ENCODE measurements at regions not wholly inside any gene's neighbourhood (a gene's known extent, or its start where the extent isn't known, plus 50 kb on each side); places are given as distances from the start of the nearest gene placed in this dataset.
A peak's percentile ranks its signal among the peaks of the same experiment; 100 is the strongest.

GRCh38 chr16:73215678-73216377, 167.9 kb upstream of the ZFHX3 start:
- intact Hi-C loops (cut with DNase I), result no loop called here
- DNase-seq, result no peak

DNA sequence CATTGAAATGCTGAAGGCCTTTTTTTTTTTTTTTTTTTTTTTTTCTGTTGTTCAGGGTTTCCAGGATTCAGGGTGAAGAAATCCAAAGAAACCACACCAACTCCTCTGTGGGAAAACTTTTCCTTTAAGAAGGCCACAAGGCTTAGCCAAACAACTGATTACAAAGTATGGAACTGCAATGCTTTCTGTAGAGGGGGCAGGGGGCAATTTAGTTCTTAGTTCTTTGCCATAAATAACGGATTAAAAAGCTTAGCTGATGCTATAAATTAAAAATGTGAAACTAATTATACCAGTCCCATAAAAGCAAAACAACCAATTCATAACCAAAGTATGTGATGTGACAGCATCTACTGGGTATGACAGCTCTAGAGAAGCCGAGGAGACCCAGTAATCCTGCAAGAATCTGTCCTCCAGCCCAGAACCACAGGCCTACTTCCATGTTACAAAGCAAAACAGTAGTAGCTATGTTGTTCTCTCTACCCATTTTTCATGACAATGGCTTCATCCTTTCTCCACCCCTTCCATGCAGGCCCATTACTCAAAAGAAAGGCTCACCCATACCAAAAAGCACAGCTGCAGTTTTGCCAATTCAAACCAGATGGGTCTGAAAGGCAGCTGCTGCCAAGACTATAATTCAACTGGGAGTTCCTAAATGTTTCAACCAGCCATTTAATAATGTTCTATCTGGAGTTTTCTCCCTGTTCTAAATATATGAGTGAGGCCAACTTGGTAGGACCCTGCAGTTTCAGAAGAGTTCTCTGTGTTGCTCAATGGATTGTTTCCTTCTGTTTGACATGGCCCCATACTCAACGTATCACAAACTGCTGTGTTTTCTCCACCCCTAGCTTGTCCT, 167.1 kb upstream of the ZFHX3 start:
- DNase-seq, result no peak
- intact Hi-C loops (cut with DNase I), result no loop called here

GRCh38 chr16:73213732-73214455, 166.0 kb upstream of the ZFHX3 start:
- no peak for DNase-seq
- intact Hi-C loops (cut with DNase I), result no loop called here

- intact Hi-C loops (cut with DNase I), result no loop called here
- DNase-seq, result no peak
Observed at GRCh38 chr16:73212431-73212830, 164.5 kb upstream of the ZFHX3 start.

- DNase-seq, result no peak
- intact Hi-C loops (cut with DNase I), result no loop called here
Observed at GRCh38 chr16:73210686-73211085, 162.8 kb upstream of the ZFHX3 start.

DNA sequence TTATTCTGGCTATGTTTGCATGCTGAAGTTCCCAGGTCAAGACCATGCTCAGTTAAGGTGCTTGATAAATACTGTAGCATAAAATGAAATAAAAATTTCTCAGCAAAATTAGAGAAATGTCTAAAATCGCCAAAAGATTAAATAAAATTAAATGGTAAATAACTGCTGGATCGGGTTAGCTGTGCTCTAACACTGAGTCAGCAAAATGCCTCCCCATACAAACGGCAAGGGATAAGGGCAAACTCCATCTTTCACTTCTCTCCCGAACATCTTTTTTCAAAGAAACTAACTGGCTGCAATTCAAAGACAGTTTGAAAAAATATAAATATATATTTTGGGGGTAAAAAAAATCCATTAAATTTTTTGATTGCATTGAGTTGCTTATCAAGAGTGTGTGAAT, 162.2 kb upstream of the ZFHX3 start:
- no peak for DNase-seq
- intact Hi-C loops (cut with DNase I), result no loop called here

GRCh38 chr16:73209190-73209589, 161.3 kb upstream of the ZFHX3 start:
- intact Hi-C loops (cut with DNase I), result no loop called here

GRCh38 chr16:73206151-73206707, 158.3 kb upstream of the ZFHX3 start:
- DNase-seq, result no peak
- intact Hi-C loops (cut with DNase I), result no loop called here

More at GRCh38 chr16:73209190-73209589, 161.3 kb upstream of the ZFHX3 start:
- DNase-seq, result no peak

GRCh38 chr16:73205153-73205886, 157.4 kb upstream of the ZFHX3 start:
- no peak for DNase-seq
- intact Hi-C loops (cut with DNase I), result no loop called here

DNA sequence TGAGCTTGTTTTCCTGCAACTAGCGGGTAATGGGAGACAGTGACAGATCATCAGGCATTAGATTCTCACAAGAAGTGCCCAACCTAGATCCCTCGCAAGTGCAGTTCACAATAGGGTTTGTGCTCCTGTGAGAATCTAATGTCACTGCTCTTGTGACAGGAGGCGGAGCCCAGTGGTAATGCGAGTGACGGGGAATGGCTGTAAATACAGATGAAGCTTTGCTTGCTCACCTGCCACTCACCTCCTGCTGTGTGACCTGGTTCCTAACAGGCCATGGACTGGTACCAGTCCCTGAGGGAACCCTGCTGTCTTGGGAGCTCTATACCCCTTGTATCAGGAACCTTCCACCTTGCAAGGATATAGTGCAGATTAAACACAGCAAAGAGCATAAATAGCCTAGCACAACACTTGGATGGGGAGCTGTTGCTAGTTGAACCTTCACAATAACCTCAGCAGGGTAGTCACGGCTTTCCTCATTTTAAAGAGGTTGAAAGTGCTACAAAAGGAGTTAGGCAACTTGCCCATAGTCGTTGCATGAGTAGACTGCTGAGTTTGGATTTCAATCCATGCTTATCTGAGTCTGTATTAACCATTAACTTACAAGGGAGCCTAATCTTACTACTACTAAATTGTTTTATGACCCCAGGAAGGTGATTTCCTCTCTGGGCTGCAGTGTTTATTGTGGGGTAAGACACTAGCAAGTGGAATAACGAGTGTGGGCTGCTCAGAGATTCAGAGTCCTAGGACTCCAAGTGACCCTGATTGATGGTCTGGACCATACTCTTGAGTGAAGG, 156.6 kb upstream of the ZFHX3 start:
- intact Hi-C loops (cut with DNase I), result no loop called here
- no peak for DNase-seq

- peak in 1 of 10 donors; percentile 75 for DNase-seq
- intact Hi-C loops (cut with DNase I), result no loop called here
Observed at GRCh38 chr16:73202161-73202729, 154.3 kb upstream of the ZFHX3 start.

GRCh38 chr16:73199214-73199613, 151.3 kb upstream of the ZFHX3 start:
- no peak for DNase-seq
- intact Hi-C loops (cut with DNase I), result loop anchor here (5.0 to 10.0 kb wide), 2 partner anchors 154 to 367 kb away; partner anchors contain the start of gene ZFHX3

DNA sequence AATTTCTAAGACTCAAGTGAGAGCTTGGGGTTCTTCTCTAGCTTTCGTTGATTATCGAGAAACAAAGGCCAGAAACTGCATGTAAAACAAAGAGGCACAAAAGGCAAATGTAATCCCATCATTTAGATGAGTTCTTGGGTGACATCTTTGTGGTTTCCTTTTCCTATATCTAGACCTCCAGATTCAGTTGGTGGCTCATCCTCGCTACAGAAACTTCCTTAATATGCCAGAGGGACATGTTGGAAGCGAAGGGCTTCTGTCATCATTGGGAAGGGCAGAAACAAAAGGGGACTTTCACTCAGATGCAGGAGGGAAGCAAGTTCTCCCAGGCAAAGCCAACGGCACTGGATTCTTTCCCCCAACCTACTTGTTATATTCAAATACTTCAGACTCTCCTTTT, 150.6 kb upstream of the ZFHX3 start:
- DNase-seq, result no peak
- intact Hi-C loops (cut with DNase I), result loop anchor here (5.0 to 10.0 kb wide), 2 partner anchors 154 to 366 kb away; partner anchors contain the start of gene ZFHX3

- DNase-seq, result no peak
- intact Hi-C loops (cut with DNase I), result loop anchor here (5.0 to 10.0 kb wide), 2 partner anchors 153 to 365 kb away; partner anchors contain the start of gene ZFHX3
Observed at GRCh38 chr16:73197598-73197997, 149.7 kb upstream of the ZFHX3 start.

DNA sequence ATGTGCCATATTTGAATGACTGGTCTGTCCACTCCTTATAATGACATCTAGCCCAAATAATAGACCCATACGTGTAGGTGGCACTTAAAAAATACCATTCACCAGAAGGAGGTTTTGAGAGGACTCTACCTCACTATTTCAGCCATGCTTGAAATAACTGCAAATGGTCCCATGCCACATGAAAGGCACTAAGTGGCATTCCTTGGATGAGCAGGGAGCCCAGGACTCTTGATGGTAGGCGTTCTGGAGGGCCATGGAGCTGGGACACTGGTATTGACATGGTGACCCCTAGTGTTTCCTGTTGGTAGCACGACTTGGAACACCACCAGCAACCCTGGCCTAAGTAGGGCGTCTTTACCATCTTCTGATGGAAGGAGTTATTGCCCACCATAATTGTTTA, 148.7 kb upstream of the ZFHX3 start:
- peak in 6 of 10 donors; percentile 26 to 87 (median 56) for DNase-seq
- intact Hi-C loops (cut with DNase I), result loop anchor here (5.0 to 10.0 kb wide), 2 partner anchors 152 to 364 kb away; partner anchors contain the start of gene ZFHX3

- intact Hi-C loops (cut with DNase I), result loop anchor here (10.0 kb wide), 1 partner anchor 149 kb away; the partner anchor contains the start of gene ZFHX3
- no peak for DNase-seq
Observed at GRCh38 chr16:73193464-73193863, 145.5 kb upstream of the ZFHX3 start.

- DNase-seq, result no peak
- intact Hi-C loops (cut with DNase I), result loop anchor here (10.0 kb wide), 1 partner anchor 148 kb away; the partner anchor contains the start of gene ZFHX3
Observed at GRCh38 chr16:73192232-73192894, 144.4 kb upstream of the ZFHX3 start.

GRCh38 chr16:73191660-73192046, 143.7 kb upstream of the ZFHX3 start:
- intact Hi-C loops (cut with DNase I), result loop anchor here (10.0 kb wide), 1 partner anchor 147 kb away; the partner anchor contains the start of gene ZFHX3
- no peak for DNase-seq
